ENCODE measurements at regions not wholly inside any gene's neighbourhood (a gene's known extent, or its start where the extent isn't known, plus 50 kb on each side); places are given as distances from the start of the nearest gene placed in this dataset.

DNA sequence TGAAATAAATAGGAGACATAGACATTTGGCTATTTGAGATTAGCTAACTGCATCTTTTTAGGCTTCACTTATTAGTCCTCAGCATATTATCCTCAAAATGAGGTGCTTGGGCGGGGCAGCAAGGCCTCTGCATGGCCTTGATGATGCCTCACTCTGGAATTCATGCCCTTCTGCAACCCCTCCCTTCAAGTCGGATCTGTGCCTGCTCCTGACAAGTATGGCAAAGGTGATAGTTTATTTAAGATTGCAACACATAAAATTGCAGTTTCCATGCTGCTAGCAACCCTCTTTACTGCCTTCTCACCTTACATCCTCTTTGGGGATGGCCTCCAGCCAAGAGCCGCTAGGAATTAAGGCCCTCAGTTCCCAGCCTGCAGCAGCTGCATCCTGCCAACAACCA is 241.3 kb upstream of the ADARB2 start:
- no peak for DNase-seq (ENCODE audit: low read depth in 1 of 2, low spot score in 1 of 2)

DNA sequence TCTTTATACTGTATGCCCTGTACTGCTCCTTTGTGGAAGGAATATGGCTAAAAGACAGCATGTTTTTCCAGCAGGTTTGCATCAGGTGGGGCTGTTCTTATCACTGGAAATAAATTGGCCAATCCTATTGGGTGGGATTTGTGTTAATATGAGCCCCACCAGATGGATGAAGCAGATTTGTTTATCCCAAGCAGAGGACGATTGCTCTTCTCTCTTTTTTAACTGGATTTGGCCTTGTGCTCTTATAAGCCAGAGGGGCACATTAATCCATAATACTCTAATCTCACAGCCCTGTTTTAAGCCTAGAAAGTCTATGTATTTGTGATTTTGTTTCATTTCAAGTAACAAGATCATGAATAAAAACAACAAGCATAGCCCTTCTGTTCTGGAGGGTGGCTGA is 240.1 kb upstream of the ADARB2 start:
- DNase-seq (ENCODE audit: low read depth in 1 of 2, low spot score in 1 of 2), result no peak

DNA sequence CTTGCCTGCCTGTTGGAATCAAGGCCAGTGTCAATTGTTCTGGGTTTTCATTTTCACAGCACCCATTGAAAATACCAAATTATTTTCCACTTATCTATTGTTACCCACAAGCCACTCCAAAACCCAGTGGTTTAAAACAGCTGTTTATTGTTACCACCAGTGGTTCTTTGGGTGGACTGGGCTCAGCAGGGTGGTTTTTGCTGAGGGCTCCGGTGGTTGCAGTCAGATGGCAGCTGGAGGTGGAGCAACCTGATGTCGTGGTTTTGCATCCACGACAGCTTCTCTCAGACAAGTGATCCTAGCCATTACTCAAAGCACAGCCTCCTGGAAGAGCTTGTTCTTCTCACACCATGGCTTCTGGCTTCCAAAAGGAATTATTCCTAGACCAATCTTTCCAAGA is 235.1 kb upstream of the ADARB2 start:
- DNase-seq (ENCODE audit: low read depth in 1 of 2, low spot score in 1 of 2), result no peak

DNA sequence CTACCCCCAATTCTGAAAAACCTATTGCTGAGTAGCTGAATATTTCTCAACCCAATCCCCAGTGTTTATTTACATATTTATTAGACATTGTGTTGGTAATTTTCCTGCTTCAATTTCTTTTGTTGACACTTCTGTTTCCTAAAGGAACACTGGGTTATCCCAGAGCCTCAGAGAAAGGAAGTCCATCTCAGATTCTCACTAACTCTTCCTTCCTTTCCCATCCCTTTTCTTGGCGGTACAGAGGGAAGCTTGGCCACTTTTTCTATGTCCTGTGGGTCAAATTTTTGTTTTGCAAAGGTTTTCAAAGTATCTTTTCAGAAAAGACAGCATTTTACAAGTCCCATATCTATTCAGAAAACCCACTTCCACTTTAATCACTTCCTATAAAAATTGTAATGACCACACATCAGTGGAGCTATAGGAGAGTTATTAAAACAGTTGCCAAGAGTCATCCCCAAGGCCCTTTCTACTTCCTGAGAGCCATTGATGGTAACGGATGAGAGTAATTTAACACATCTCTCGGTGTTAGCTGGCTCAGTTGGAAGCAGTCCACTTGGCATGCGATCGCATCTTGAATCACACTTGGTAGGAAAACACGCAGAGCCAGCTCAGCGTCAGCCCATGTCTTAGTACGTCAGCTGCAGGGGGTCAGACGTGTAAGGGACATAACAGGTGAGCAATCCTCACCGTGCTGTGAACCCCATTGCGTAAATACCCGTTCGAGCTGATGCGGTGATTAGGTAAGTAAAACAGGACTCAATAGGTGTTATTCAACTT is 231.1 kb upstream of the ADARB2 start:
- no peak for DNase-seq (ENCODE audit: low read depth in 1 of 2, low spot score in 1 of 2)

DNA sequence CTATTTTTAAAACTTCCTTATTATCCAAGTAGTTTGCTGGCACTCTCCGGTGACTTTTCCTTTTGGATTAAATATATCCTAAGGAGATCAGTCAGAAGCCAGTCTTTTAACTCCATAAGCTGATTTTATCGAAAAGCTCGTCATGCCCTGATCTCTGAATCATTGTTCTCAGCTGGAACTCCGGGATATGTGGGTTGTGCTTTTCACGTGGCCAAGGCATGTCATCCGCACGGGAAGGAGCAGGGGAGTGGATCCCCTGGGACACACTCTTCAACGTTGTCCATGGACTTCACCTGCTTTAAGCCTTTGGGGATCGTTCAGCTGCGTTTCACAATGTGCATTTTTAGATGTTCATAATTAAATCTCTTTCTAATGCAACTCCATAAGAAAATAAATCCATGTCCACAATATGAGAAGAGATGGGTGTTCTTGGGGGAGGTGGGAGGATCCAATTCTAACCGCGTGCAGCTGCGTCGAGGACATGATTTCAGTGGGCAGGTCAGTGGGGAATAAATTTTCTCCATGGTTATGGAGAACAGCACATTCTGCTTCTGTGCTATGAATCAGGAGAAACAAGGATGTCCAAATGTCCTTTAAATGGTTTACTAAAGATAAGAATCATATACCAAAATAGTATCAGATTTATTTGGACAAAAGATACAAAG is 229.5 kb upstream of the ADARB2 start:
- no peak for DNase-seq (ENCODE audit: low read depth in 1 of 2, low spot score in 1 of 2)

DNA sequence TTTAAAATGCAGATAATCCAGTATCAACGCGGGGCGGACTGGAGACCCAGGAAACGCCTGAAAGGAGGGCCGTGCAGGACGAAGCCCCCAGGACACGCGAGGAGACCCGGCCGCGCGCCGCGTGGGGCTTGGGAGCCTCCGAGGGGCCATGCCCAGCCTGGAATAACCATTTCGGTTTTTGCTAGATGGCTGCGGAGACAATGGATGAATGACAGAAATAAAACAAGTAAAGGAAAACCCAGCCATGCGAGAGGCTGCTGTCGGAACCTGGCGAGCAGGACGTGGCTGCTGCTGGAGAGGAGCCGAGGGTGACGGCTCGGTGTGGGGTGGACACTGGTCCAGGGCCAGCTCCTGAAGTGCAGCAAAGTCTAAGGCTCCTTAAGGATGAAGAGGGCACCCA is 227.2 kb upstream of the ADARB2 start:
- no peak for DNase-seq (ENCODE audit: low read depth in 1 of 2, low spot score in 1 of 2)

DNA sequence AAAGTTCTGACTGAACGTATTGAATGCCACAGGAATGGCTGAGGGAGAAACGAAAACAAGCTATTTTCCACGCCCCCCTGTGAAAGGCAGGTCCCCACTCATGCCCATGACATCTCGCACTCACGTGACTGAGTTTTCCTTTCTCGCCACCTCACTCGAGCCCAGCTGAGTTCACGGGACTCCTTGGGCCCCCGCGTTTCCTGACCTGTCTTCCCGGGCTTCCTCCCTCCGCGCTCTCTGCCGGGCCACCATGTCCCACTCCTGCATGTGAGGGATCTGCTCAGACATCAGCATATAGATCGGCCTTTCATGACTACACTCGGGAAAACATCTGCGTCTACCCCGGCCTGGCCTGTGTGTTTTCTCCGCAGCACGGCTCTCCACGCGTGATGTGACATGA is 226.0 kb upstream of the ADARB2 start:
- DNase-seq (ENCODE audit: low read depth in 1 of 2, low spot score in 1 of 2), result no peak

DNA sequence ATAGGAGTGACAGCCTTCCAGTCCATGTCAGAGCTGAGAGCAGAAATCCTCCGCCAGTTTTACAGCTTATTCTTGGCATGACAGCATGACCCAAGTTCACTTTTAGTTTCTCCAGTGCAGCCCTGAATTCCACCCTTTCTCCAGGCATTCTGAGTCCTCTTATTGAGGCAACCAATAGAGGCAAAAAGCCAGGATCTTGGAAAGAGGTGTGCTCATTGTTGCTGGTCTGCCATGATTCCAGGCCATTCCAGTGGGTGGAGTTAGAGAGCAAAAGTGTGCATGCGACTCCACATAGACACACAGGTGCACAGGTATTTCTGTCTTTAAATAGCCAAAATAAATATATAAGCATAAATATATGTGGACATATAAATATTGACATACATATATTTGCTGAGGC is 224.7 kb upstream of the ADARB2 start:
- DNase-seq (ENCODE audit: low read depth in 1 of 2, low spot score in 1 of 2), result no peak

DNA sequence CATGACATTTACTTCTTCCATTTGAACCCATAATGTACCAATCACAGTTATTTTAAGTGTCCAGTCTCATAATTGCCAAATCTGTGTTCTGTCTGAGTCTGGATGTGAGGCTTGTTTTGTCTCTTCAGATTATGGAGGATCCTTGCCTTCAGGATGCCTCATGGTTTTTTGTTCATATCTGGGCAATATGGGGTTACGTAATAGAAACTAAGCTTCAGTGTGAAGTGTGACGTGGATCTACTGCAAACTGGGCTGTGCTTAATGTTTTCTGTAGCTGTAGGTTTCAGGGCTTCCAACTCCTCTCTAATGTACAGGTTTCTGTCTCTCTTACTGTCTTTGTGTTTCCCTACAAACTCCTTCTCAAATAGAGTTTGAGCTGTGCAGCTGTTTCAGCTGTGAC is 223.7 kb upstream of the ADARB2 start:
- DNase-seq (ENCODE audit: low read depth in 1 of 2, low spot score in 1 of 2), result no peak

DNA sequence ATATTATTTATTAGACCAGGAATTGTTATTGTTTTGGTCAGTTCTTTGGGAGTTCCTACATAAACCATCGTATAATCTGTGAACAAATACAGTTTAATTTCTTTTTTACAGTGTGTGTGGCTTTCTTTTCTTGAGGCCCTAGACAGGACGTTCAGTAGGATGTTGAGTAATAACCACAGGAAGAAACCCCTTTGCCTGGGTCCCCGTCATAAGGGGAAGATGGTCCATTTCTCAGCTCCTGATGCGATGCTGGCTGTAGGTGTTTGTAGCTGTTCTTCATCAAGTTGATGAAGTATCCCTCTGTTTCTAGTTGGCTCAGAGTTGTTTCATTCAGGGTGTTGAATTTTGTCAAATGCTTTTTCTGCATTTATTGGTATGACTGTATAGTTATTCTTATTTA is 219.7 kb upstream of the ADARB2 start:
- no peak for DNase-seq (ENCODE audit: low read depth in 1 of 2, low spot score in 1 of 2)

DNA sequence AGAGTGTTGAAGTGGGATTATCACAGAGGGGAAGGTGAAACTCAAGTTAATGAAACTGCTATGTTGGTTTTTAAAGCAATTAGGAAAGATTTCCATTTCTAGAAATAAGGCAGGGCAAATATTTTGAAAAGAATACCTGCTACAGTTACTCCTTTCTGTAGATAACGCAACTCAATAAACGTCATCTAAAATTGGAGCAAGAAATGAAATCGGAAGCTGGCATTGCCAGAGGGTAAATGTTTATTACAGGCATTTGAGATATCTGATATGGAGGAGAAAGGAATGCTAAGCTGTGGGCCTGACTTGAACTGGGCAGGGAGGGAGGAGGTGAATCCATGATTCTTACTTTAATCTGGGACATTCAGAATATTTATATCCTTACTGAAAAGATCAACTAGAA is 217.0 kb upstream of the ADARB2 start:
- DNase-seq (ENCODE audit: low read depth in 1 of 2, low spot score in 1 of 2), result no peak

DNA sequence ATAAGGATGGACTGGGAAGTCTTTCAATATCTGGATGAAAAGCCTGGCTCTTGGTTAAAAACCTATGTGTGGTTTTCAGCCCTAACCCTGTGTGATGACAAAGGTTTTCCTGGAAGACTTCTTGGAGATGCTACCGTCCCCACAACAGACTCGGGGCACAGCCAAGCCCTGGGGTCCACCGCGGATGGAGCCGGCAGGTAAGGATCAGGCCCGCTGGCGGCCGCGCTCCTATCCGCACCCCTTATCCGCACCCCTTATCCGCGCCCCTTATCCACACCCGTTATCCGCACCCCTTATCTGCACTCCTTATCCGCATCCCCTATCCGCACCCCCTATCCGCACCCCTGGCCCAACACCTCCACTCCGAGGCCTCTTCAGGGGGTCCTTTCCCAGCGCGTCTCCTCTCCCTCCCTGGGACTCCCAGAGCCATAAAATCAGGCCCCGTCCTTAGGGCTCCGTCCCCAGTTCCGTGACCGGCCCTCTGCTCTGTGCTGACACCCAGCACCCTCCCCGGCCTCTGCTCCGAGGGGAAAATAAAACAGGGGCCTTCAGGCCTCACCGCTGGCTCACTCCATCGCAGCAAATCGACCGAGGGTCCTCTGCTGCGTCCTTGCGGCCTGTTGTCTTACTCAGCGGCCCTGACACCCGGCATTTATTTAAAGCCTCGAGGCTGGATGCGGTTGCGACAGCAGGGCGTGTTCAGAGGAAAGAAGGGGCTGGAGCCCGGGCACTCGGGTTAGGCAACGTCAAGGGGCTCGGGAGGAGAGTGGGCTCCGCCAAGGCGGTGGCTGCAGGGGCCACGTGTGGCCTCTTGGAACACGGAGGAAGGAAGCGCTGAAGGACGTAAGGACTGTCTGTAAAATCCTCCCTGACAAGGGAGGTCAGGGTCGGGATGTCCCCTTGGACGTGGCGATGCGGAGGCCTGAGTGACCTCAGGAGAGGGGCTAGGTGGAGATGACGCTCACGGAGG is 215.1 kb upstream of the ADARB2 start:
- DNase-seq (ENCODE audit: low read depth in 1 of 2, low spot score in 1 of 2), result no peak

DNA sequence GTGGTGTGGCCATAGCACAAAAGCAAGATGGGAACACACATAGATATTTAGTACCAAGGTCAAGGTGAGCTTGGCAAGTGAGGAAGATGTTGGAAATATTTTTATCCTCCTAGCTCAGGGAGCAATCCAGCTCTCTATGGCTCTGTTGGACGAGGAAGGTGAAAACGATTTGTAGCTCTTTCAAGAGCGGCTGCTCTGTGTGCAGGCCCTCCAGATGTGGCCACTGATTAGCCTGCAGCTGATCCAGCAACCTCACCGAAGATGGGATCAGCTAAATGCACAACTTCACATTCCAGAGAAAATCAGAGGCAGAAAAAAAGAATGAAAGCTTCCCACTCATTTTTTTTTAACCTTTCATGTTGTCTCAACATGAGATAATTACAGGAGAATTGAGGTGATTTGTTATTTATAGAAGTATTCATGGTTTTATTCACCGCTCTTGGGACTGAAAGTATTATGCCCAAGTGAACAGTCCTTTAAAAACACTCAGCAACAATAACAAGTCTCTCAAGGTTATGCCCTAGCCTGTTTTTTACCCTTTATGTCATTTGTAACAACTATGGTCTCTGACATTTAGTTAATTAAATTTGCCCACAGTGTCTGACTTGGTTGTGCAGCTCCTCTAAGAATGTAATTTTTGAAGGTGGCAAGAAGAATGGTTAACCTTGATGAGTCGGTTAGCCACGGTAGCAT is 213.6 kb upstream of the ADARB2 start:
- DNase-seq (ENCODE audit: low read depth in 1 of 2, low spot score in 1 of 2), result no peak

DNA sequence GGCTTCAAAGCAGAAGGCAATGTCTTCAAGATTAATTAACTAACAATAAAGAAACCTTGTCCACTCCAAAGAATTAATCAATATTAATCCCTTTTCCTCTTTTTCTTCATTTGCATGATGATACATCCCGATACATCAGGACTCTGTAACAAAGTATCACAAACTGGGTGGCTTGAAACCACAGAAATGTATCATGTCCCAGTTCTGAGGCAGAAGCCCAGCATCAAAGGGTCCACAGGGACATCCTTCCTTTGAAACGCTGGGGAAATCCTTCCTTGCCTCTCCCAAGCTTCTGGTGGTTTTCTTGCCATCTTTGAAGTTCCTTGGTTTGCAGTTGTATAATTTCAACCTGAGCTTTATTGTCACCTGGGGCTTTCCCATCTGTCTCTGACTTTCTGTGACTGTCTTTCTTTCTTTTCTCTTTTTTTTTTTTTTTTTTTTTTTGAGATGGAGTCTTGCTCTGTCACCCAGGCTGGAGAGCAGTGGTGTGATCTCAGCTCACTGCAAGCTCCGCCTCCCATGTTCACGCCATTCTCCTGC is 210.2 kb upstream of the ADARB2 start:
- DNase-seq (ENCODE audit: low read depth in 1 of 2, low spot score in 1 of 2), result no peak

DNA sequence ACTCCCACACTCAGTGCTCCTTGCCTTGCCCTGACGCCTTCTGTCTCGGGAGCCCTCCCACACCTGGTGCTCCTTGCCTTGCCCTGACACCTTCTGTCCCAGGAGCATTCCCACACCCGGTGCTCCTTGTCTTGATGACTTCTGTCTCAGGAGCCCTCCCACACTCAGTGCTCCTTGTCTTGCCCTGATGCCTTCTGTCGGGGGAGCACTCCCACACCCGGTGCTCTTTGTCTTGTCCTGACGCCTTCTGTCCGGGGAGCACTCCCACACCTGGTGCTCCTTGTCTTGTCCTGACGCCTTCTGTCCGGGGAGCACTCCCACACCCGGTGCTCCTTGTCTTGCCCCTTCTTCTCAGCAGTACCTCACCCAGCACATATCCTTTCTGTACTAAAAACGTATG is 207.2 kb upstream of the ADARB2 start:
- DNase-seq (ENCODE audit: low read depth in 1 of 2, low spot score in 1 of 2), result no peak

DNA sequence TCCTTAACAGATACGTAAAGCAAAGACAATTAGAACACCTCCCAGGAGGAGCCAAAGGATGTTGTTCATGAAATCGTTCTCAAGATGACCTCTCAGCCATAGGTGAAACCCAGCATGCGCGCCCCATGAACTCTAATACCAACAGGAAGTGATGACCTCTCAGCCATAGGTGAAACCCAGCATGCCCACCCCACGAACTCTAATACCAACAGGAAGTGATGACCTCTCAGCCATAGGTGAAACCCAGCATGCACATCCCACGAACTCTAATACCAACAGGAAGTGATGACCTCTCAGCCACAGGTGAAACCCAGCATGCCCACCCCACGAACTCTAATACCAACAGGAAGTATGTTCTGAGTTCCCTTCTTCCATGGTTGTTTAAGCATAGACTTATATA is 205.2 kb upstream of the ADARB2 start:
- no peak for DNase-seq (ENCODE audit: low read depth in 1 of 2, low spot score in 1 of 2)

DNA sequence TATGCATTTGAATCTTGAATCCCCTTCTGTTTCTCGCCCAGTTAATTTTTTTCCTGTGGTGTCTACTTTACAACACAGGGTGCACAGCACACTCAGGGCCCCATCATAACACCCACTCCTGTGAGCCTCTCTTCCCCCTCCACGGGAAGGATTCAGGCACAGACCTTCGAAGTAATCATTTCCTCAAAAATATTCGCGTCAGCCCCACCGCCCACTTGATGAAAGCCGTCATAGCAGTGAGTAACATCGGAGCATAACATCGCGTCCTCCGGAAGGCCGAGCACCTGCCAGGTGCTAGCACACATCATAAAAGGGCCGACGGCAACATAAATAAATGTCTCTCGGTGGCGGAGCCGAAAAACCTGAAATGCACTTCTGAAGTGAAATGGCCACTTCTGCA is 201.7 kb upstream of the ADARB2 start:
- DNase-seq (ENCODE audit: low read depth in 1 of 2, low spot score in 1 of 2), result peak in 1 of 2 donors; percentile 9

DNA sequence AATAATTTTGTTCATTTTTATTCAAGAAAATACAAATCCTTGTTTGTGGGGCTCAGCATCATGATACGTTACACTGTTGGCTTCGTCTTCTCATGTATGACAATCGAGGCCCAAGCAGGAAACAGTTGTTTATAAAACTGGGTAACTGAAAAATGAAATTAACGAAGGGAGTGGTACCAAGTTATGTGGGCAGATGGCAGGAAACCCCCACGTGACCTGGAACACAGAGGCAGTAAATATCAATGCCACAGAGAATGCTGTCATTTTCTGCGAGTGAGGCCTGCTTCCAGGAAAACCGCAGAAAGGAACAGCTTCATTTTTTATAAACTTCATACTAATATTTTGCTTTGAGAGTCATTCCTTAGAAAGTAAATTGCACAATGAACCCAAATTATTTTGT is 201.0 kb upstream of the ADARB2 start:
- peak in 1 of 2 donors; percentile 36 for DNase-seq (ENCODE audit: low read depth in 1 of 2, low spot score in 1 of 2)

DNA sequence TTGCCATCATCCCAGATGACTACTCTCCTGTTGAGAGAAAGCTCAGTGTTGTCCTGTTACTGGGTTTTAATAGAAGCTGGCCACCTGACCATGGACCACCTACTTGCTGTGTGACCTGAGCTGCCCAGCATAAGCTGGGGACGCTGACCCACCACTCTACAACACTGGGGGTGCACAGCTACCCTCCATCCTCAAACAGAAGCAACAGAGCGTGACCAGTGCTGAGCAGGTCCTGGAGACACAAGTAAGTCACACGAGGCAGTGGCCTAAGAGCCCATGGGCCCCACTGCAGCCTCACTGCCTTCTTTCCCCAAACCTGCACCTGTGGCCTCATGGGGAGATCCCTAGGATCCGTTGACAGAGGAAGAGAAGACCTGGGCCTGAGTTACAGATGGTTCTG is 198.6 kb upstream of the ADARB2 start:
- no peak for DNase-seq (ENCODE audit: low read depth in 1 of 2, low spot score in 1 of 2)

DNA sequence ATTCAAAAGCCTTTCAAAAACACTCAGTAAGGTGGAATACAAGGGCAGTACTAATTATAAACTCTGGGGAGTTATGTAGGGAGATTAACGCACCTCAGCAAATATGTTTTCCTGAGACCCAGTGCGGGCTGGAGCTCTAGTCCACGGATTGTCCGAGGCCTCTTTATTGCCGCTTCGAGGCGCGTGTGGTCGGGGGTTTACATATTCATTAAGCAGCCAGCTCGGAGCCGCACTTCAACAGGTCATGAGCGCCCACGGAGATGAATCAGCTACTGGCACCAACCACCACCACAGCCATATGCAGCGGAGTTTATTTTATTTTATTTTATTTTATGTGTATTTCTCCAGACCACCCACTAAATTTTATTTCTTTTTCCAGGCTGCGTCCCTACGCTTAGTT is 195.9 kb upstream of the ADARB2 start:
- DNase-seq (ENCODE audit: low read depth in 1 of 2, low spot score in 1 of 2), result no peak

DNA sequence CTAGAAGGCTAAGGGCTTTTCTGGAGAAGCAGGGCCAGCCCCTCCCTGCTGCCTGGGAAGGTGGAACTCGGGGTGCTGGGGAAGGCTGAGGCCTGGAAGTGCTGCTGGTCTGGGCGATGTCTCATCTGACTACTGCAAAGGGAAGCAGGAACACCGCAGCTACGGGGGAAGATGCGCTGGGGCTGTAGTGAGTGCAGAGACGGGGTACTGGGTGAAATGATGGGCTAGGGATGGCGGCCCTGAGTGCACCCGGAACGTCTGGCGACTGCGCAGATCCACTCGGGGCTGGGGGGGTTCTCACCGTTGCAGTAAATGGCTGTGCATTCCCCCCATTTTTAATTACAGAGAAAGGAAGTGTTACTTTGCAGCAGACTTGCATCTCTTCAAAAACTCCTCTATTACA is 195.4 kb upstream of the ADARB2 start:
- DNase-seq (ENCODE audit: low read depth in 1 of 2, low spot score in 1 of 2), result no peak

All from activated T-helper 1 cell treated with anti-CD3 and anti-CD28 coated beads, Interleukin-2, amount 50 U/mL, for 16 hours (primary cell).